CD14-positive monocyte (primary cell): ENCODE measurements at regions not wholly inside any gene's neighbourhood (a gene's known extent, or its start where the extent isn't known, plus 50 kb on each side); places are given as distances from the start of the nearest gene placed in this dataset.
"Not testable (repeated sequence)": the region's sequence is repeated elsewhere in the genome, so short reads cannot be mapped to it uniquely, and the experiment has no call there.

Source experiments
- DNase-seq, 3 donors: peaks; one replicate each; pipeline ENCODE4 v3.0.0-alpha.2; 2011 to 2022
- H2AFZ ChIP-seq: 2 replicates; pipeline ENCODE4 v1.6.0; 2012; ENCODE audit warnings: mild to moderate bottlenecking, low read depth, low read length, inconsistent platforms; ENCODE audit not compliant: insufficient read depth, poor library complexity, severe bottlenecking
- H3K27ac ChIP-seq, 2 donors: 1 replicate in 1 of 2; 2 replicates in 1 of 2; pipeline ENCODE4 v1.5.1; 2012 to 2013; ENCODE audit warnings: low read length in 2 of 2, control low read depth in 1 of 2, inconsistent platforms in 1 of 2, low read depth in 1 of 2, mild to moderate bottlenecking in 1 of 2
- H3K27me3 ChIP-seq, 2 donors: one replicate each; pipeline versions ENCODE4 v1.6.0 to v1.6.1; 2011 to 2013; ENCODE audit warnings: low read length in 2 of 2; ENCODE audit not compliant: control insufficient read depth in 2 of 2, insufficient read depth in 2 of 2
- H3K36me3 ChIP-seq, 2 donors: replicated peaks in 1 of 2; 1 replicate in 1 of 2; 2 replicates in 1 of 2; pipeline versions ENCODE4 v1.5.1 to v1.6.1; 2012 to 2013; ENCODE audit warnings: low read length in 2 of 2, control low read depth in 1 of 2, inconsistent platforms in 1 of 2, mild to moderate bottlenecking in 1 of 2; ENCODE audit not compliant: insufficient read depth in 2 of 2, control insufficient read depth in 1 of 2
- H3K4me1 ChIP-seq, 2 donors: 1 replicate in 1 of 2; 2 replicates in 1 of 2; pipeline versions ENCODE4 v1.5.1 to v1.6.1; 2012 to 2013; ENCODE audit warnings: low read length in 2 of 2, control low read depth in 1 of 2, inconsistent platforms in 1 of 2, mild to moderate bottlenecking in 1 of 2, moderate library complexity in 1 of 2; ENCODE audit not compliant: insufficient read depth in 2 of 2, control insufficient read depth in 1 of 2
- H3K4me2 ChIP-seq: replicated peaks from 2 replicates; pipeline ENCODE3; 2012; ENCODE audit warnings: low read length, moderate library complexity, mild to moderate bottlenecking; ENCODE audit not compliant: poor library complexity, severe bottlenecking; ENCODE audit errors: extremely low read depth
- H3K4me3 ChIP-seq, 3 experiments: fragments of 200-600 bp in 1 of 3; sonication (generic) in 1 of 3; replicated peaks in 1 of 3; 1 replicate in 2 of 3; 2 replicates in 1 of 3; pipeline ENCODE4 v1.5.1; 2011 to 2013; ENCODE audit warnings: low read length in 3 of 3, mild to moderate bottlenecking in 3 of 3, control low read depth in 2 of 3, low read depth in 2 of 3, inconsistent platforms in 1 of 3, moderate library complexity in 1 of 3
- H3K79me2 ChIP-seq: 2 replicates; pipeline ENCODE4 v1.6.0; 2012; ENCODE audit warnings: mild to moderate bottlenecking, control low read depth, inconsistent platforms, low read length, moderate library complexity; ENCODE audit not compliant: insufficient read depth
- H3K9ac ChIP-seq: 2 replicates; pipeline ENCODE4 v1.6.0; 2017; ENCODE audit warnings: low read length, mild to moderate bottlenecking; ENCODE audit not compliant: insufficient read depth, poor library complexity, severe bottlenecking
- H3K9me3 ChIP-seq, 2 donors: replicated peaks in 1 of 2; 1 replicate in 1 of 2; 2 replicates in 1 of 2; pipeline versions ENCODE4 v1.5.1 to v1.6.1; 2012 to 2013; ENCODE audit warnings: low read length in 2 of 2, control low read depth in 1 of 2; ENCODE audit not compliant: control insufficient read depth in 1 of 2, insufficient read depth in 1 of 2
- H4K20me1 ChIP-seq: 2 replicates; pipeline ENCODE4 v1.6.0; 2012; ENCODE audit warnings: mild to moderate bottlenecking, low read length, control low read depth, moderate library complexity; ENCODE audit not compliant: insufficient read depth
- H3K27ac Mint-ChIP-seq, 7 donors: one replicate each; pipeline ENCODE4 v1.8.0; 2020; ENCODE audit warnings: mild to moderate bottlenecking in 7 of 7, mixed read lengths in 7 of 7, moderate library complexity in 6 of 7, inconsistent platforms in 2 of 7
- H3K27me3 Mint-ChIP-seq, 3 donors: one replicate each; pipeline ENCODE4 v1.8.0; 2021 to 2022; ENCODE audit warnings: low read depth in 3 of 3, mild to moderate bottlenecking in 3 of 3, mixed read lengths in 3 of 3, moderate library complexity in 3 of 3, inconsistent platforms in 1 of 3
- H3K36me3 Mint-ChIP-seq, 2 donors: one replicate each; pipeline ENCODE4 v1.8.0; 2020; ENCODE audit warnings: mixed read lengths in 2 of 2, inconsistent platforms in 1 of 2, mild to moderate bottlenecking in 1 of 2
- H3K4me1 Mint-ChIP-seq: one replicate; pipeline ENCODE4 v1.8.0; 2020; ENCODE audit warnings: mild to moderate bottlenecking, mixed read lengths
- H3K4me3 Mint-ChIP-seq, 2 donors: one replicate each; pipeline ENCODE4 v1.8.0; 2020; ENCODE audit warnings: mild to moderate bottlenecking in 2 of 2, mixed read lengths in 2 of 2, moderate library complexity in 1 of 2
- H3K9me3 Mint-ChIP-seq, 7 donors: one replicate each; pipeline ENCODE4 v1.8.0; 2020 to 2022; ENCODE audit warnings: mixed read lengths in 7 of 7, mild to moderate bottlenecking in 6 of 7, moderate library complexity in 6 of 7, inconsistent platforms in 2 of 7
- CTCF ChIP-seq: fragments of 200-600 bp; IDR thresholded peaks from one replicate; pipeline ENCODE4 v1.8.0; 2022; ENCODE audit warnings: antibody characterized with exemption, mild to moderate bottlenecking
- WGBS: methylation state at CpG from one replicate; pipeline ENCODE4 v1.1.5; 2013; ENCODE audit warnings: missing lambda C conversion rate; ENCODE audit not compliant: insufficient coverage; 5-methylcytosine and 5-hydroxymethylcytosine counted together
- intact Hi-C, 2 donors: fragments of 100-400 bp; cut with micrococcal nuclease; formaldehyde crosslinking; loops; one replicate each; pipeline versions ENCODE4 v1.15.0 to v1.15.1; 2023

- no peak for TF ChIP-seq CTCF
- DNase-seq, result no peak
- Histone ChIP-seq H3K4me1 (no peaks in the 10 kb centered on the region), H3K36me3 (no peaks in the 10 kb centered on the region), H3K27ac (no peak overlapping the region), H4K20me1 (no peaks in the 10 kb centered on the region), H2AFZ (no peak overlapping the region), H3K9me3 (no peaks in the 10 kb centered on the region), H3K4me2 (no peak overlapping the region), H3K27me3 (no peaks in the 10 kb centered on the region), H3K79me2 (no peaks in the 10 kb centered on the region), H3K4me3 (no peak overlapping the region), H3K9ac (no peak overlapping the region)
- Mint-ChIP-seq H3K4me1 (peaks cover 3% of the 10 kb centered on the region), H3K36me3 (no peaks in the 10 kb centered on the region), H3K27ac (no peak overlapping the region), H3K27me3 (peaks cover 0 to 4% (median 0%) of the 10 kb centered on the region in 3 donors), H3K4me3 (no peak overlapping the region), H3K9me3 (peaks cover 0 to 3% (median 0%) of the 10 kb centered on the region in 7 donors)
- intact Hi-C loops, result no loop called here
- WGBS, result 67% methylated on average over 1 of the region's 1 CpG
These were observed 57.8 kb downstream of the OR2B2 start for GRCh38 chr6:27854421-27854820.

GRCh38 chr6:27851440-27851839 is 60.8 kb downstream of the OR2B2 start:
- no peak overlapping the region for H3K4me3 Mint-ChIP-seq
- intact Hi-C loops, result no loop called here
- H2AFZ ChIP-seq, result no peak overlapping the region

GRCh38 chr6:27849001-27849400 is 63.2 kb downstream of the OR2B2 start:
- H3K27ac Mint-ChIP-seq, H3K27me3 ChIP-seq, H3K9me3 Mint-ChIP-seq, H3K27me3 Mint-ChIP-seq, H3K4me3 ChIP-seq, H3K4me1 Mint-ChIP-seq, H3K27ac ChIP-seq, H3K4me2 ChIP-seq, H3K36me3 Mint-ChIP-seq, H3K4me3 Mint-ChIP-seq, DNase-seq, H2AFZ ChIP-seq, H3K9ac ChIP-seq, intact Hi-C loops, H3K9me3 ChIP-seq, H3K79me2 ChIP-seq, H4K20me1 ChIP-seq, H3K4me1 ChIP-seq, H3K36me3 ChIP-seq: not testable (repeated sequence)
- WGBS, result 96% methylated on average over 5 of the region's 9 CpGs

More at GRCh38 chr6:27851440-27851839, 60.8 kb downstream of the OR2B2 start:
- no peaks in the 10 kb centered on the region for H3K36me3 Mint-ChIP-seq
- Histone ChIP-seq H3K4me1 (no peaks in the 10 kb centered on the region), H3K27ac (no peak overlapping the region), H3K36me3 (no peaks in the 10 kb centered on the region), H3K9me3 (no peaks in the 10 kb centered on the region), H3K27me3 (no peaks in the 10 kb centered on the region), H3K79me2 (no peaks in the 10 kb centered on the region), H4K20me1 (no peaks in the 10 kb centered on the region), H3K9ac (no peak overlapping the region), H3K4me3 (no peak overlapping the region), H3K4me2 (no peak overlapping the region)
- H3K27me3 Mint-ChIP-seq, result peaks cover 0 to 3% (median 0%) of the 10 kb centered on the region in 3 donors
- H3K9me3 Mint-ChIP-seq, result peaks cover 0 to 1% (median 0%) of the 10 kb centered on the region in 7 donors
- no peak overlapping the region for H3K27ac Mint-ChIP-seq
- peaks cover 3% of the 10 kb centered on the region for H3K4me1 Mint-ChIP-seq
- no peak for DNase-seq
- no peak for TF ChIP-seq CTCF
